ENCODE measurements at regions not wholly inside any gene's neighbourhood (a gene's known extent, or its start where the extent isn't known, plus 50 kb on each side); places are given as distances from the start of the nearest gene placed in this dataset.

DNA sequence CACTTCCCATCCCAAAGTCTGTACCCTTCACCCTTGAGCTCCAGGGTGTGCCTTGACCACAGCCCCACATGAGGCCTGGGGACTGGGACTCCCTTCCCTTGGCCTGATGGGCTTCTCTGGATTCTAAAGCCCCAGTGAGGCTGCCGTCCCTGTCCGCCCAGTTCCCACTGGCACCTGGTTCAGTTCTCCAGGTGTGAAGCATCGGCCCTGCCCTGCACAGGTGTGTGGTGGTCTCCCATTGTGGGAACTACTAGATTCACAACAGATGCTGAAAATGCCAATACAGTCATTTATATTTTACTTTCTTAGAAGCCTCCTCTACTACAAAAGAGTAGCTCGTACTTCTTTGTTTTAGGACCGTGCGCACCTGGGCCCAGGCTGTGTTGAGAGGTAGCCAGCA is 72.8 kb downstream of the TTLL2 start:
- Histone ChIP-seq H3K9ac (ENCODE audit: low read length) (no peak overlapping the region), H3K79me2 (ENCODE audit: insufficient read depth, low read length) (no peaks in the 10 kb centered on the region), H3K27ac (ENCODE audit: low read depth, low read length) (no peak overlapping the region), H3K9me3 (ENCODE audit: control insufficient read depth in 1 of 2, insufficient read depth in 1 of 2, low read depth in 1 of 2, low read length in 2 of 2) (no peaks in the 10 kb centered on the region), H3K27me3 (ENCODE audit: insufficient read depth, low read length) (0 out of 2 replicates have a peak, but pooled peaks cover 9% of the 10 kb centered on the region), H3K4me3 (replicated peaks in 1 of 2; ENCODE audit: low read depth in 1 of 2, low read length in 2 of 2) (no peak overlapping the region), H3K9me2 (ENCODE audit: insufficient read depth) (no peaks in the 10 kb centered on the region), H3K4me1 (ENCODE audit: control insufficient read depth in 1 of 2, insufficient read depth in 2 of 2, low read length in 2 of 2) (no peaks in the 10 kb centered on the region), H3K36me3 (ENCODE audit: control insufficient read depth in 1 of 2, insufficient read depth in 2 of 2, low read length in 2 of 2) (no peaks in the 10 kb centered on the region), H3K4me2 (ENCODE audit: low read length) (no peak overlapping the region), H2AFZ (ENCODE audit: low read depth, low read length, poor library complexity, severe bottlenecking) (no peak overlapping the region), H4K20me1 (ENCODE audit: insufficient read depth) (no peaks in the 10 kb centered on the region)
- BruUV-seq (replicated peaks): no TSS peak
- intact Hi-C loops (cut with micrococcal nuclease): no loop called here
- DNase-seq (ENCODE audit: low read depth, low spot score) (no peak), ATAC-seq (no peak)
- POLR2A ChIA-PET: no interaction called here
- TF ChIP-seq EGR1 (IDR thresholded peaks at IDR 0.05; ENCODE audit: low read depth) (no peak), EZH2phosphoT487 (IDR thresholded peaks at IDR 0.05; ENCODE audit: borderline replicate concordance) (no peak), POLR2AphosphoS5 (IDR thresholded peaks at IDR 0.05; ENCODE audit: low read depth, low read length) (no peak), POLR2A (IDR thresholded peaks at IDR 0.05; ENCODE audit: borderline replicate concordance, extremely low read depth, insufficient read depth, insufficient read length) (no peak), SRF (IDR thresholded peaks at IDR 0.05; ENCODE audit: low read depth) (no peak), REST (IDR thresholded peaks at IDR 0.05; ENCODE audit: low read depth) (no peak), ELF1 (IDR thresholded peaks at IDR 0.05; ENCODE audit: borderline replicate concordance, low read depth) (no peak), YY1 (IDR thresholded peaks at IDR 0.05; ENCODE audit: extremely low read depth, insufficient replicate concordance, low read depth, low read length) (no peak), CBX3 (IDR thresholded peaks at IDR 0.05; ENCODE audit: low read depth) (no peak), SP1 (IDR thresholded peaks at IDR 0.05; ENCODE audit: low read depth) (no peak), MAX (IDR thresholded peaks at IDR 0.05) (no peak), FOSL1 (IDR thresholded peaks at IDR 0.05; ENCODE audit: low read depth) (no peak), ZNF274 (IDR thresholded peaks at IDR 0.05; ENCODE audit: low read depth, low read length) (no peak), RAD21 (IDR thresholded peaks at IDR 0.05; ENCODE audit: low read depth) (no peak), CEBPB (IDR thresholded peaks at IDR 0.05; ENCODE audit: low read depth) (no peak)
- TF ChIP-seq, protein P1, sequence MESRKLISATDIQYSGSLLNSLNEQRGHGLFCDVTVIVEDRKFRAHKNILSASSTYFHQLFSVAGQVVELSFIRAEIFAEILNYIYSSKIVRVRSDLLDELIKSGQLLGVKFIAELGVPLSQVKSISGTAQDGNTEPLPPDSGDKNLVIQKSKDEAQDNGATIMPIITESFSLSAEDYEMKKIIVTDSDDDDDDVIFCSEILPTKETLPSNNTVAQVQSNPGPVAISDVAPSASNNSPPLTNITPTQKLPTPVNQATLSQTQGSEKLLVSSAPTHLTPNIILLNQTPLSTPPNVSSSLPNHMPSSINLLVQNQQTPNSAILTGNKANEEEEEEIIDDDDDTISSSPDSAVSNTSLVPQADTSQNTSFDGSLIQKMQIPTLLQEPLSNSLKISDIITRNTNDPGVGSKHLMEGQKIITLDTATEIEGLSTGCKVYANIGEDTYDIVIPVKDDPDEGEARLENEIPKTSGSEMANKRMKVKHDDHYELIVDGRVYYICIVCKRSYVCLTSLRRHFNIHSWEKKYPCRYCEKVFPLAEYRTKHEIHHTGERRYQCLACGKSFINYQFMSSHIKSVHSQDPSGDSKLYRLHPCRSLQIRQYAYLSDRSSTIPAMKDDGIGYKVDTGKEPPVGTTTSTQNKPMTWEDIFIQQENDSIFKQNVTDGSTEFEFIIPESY (IDR thresholded peaks at IDR 0.05; ENCODE audit: extremely low read depth, insufficient replicate concordance, low read length): no peak
- TF ChIP-seq, protein P2, sequence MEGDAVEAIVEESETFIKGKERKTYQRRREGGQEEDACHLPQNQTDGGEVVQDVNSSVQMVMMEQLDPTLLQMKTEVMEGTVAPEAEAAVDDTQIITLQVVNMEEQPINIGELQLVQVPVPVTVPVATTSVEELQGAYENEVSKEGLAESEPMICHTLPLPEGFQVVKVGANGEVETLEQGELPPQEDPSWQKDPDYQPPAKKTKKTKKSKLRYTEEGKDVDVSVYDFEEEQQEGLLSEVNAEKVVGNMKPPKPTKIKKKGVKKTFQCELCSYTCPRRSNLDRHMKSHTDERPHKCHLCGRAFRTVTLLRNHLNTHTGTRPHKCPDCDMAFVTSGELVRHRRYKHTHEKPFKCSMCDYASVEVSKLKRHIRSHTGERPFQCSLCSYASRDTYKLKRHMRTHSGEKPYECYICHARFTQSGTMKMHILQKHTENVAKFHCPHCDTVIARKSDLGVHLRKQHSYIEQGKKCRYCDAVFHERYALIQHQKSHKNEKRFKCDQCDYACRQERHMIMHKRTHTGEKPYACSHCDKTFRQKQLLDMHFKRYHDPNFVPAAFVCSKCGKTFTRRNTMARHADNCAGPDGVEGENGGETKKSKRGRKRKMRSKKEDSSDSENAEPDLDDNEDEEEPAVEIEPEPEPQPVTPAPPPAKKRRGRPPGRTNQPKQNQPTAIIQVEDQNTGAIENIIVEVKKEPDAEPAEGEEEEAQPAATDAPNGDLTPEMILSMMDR (IDR thresholded peaks at IDR 0.05 in 2 of 3, conservative IDR thresholded peaks at IDR 0.05 in 1 of 3; ENCODE audit: borderline replicate concordance in 1 of 3, insufficient read depth in 1 of 3, low read depth in 2 of 3, low read length in 2 of 3): no peak
- RAD21 ChIA-PET (ENCODE audit: low non-redundant PET in 1 of 2, low total read pairs in 2 of 2, uncharacterized antibody in 2 of 2, unreplicated experiment in 2 of 2): no interaction called here
- CTCF ChIA-PET: no interaction called here

All from HCT116 (cell line).